ENCODE measurements at regions not wholly inside any gene's neighbourhood (a gene's known extent, or its start where the extent isn't known, plus 50 kb on each side); places are given as distances from the start of the nearest gene placed in this dataset.

- peak overlapping the region; percentile 89 for H3K27ac ChIP-seq (ENCODE audit: low read depth, low read length)
- peak; percentile 89 for DNase-seq (ENCODE audit: low read depth)
Measured at GRCh38 chr2:120613742-120614571, 121.7 kb upstream of the GLI2 start.

GRCh38 chr2:120614901-120615300, 120.8 kb upstream of the GLI2 start:
- H3K4me1 Mint-ChIP-seq (ENCODE audit: low read depth, unreplicated experiment) = peaks cover 6% of the 10 kb centered on the region
- H3K36me3 ChIP-seq (ENCODE audit: insufficient read depth, low read length) = no peaks in the 10 kb centered on the region
- no peaks in the 10 kb centered on the region for H3K27me3 ChIP-seq (ENCODE audit: insufficient read depth, low read length)
- no peak overlapping the region for H2AFZ ChIP-seq (ENCODE audit: low read depth, low read length)
- no peak for TF ChIP-seq EZH2 (IDR thresholded peaks at IDR 0.05; ENCODE audit: insufficient read depth, low read length)
- H3K4me3 ChIP-seq (ENCODE audit: insufficient read depth, low read depth, low read length) = no peak overlapping the region
- H3K4me2 ChIP-seq (ENCODE audit: low read length) = peak overlapping the region; percentile 79
- H4K20me1 ChIP-seq (ENCODE audit: insufficient read depth, low read length) = no peaks in the 10 kb centered on the region
- DNase-seq (ENCODE audit: low read depth) (no peak), FAIRE-seq (no peak)
- H3K79me2 ChIP-seq (ENCODE audit: insufficient read depth, low read length) = no peaks in the 10 kb centered on the region
- peaks cover 53% of the 10 kb centered on the region for H3K27me3 Mint-ChIP-seq (ENCODE audit: low read depth, unreplicated experiment)
- H3K9me3 Mint-ChIP-seq (ENCODE audit: unreplicated experiment) = peaks cover 4% of the 10 kb centered on the region
- no peaks in the 10 kb centered on the region for H3K9me3 ChIP-seq (ENCODE audit: insufficient read depth, low read depth, low read length)
- peaks cover 22% of the 10 kb centered on the region for H3K4me1 ChIP-seq (ENCODE audit: insufficient read depth, low read length)
- peak overlapping the region; percentile 77 for H3K9ac ChIP-seq (ENCODE audit: low read length)
- H3K27ac ChIP-seq (ENCODE audit: low read depth, low read length) = peak overlapping the region; percentile 89
- H3K4me3 Mint-ChIP-seq (ENCODE audit: unreplicated experiment) = no peak overlapping the region
- H3K27ac Mint-ChIP-seq (ENCODE audit: unreplicated experiment) = no peak overlapping the region
- H3K36me3 Mint-ChIP-seq (ENCODE audit: low read depth, unreplicated experiment) = no peaks in the 10 kb centered on the region

More at GRCh38 chr2:120613742-120614571, 121.7 kb upstream of the GLI2 start:
- H3K4me2 ChIP-seq (ENCODE audit: low read length) = peak overlapping the region; percentile 79
- Mint-ChIP-seq H3K27ac (ENCODE audit: unreplicated experiment) (peak overlapping the region; percentile 41), H3K4me3 (ENCODE audit: unreplicated experiment) (no peak overlapping the region), H3K27me3 (ENCODE audit: low read depth, unreplicated experiment) (peaks cover 58% of the 10 kb centered on the region), H3K36me3 (ENCODE audit: low read depth, unreplicated experiment) (no peaks in the 10 kb centered on the region), H3K4me1 (ENCODE audit: low read depth, unreplicated experiment) (peaks cover 6% of the 10 kb centered on the region), H3K9me3 (ENCODE audit: unreplicated experiment) (peaks cover 4% of the 10 kb centered on the region)
- peak overlapping the region; percentile 72 for H2AFZ ChIP-seq (ENCODE audit: low read depth, low read length)
- no peaks in the 10 kb centered on the region for H3K27me3 ChIP-seq (ENCODE audit: insufficient read depth, low read length)
- H3K36me3 ChIP-seq (ENCODE audit: insufficient read depth, low read length) = no peaks in the 10 kb centered on the region
- H4K20me1 ChIP-seq (ENCODE audit: insufficient read depth, low read length) = no peaks in the 10 kb centered on the region
- peaks cover 22% of the 10 kb centered on the region for H3K4me1 ChIP-seq (ENCODE audit: insufficient read depth, low read length)
- H3K4me3 ChIP-seq (ENCODE audit: insufficient read depth, low read depth, low read length) = no peak overlapping the region
- no peaks in the 10 kb centered on the region for H3K79me2 ChIP-seq (ENCODE audit: insufficient read depth, low read length)
- TF ChIP-seq EZH2 (IDR thresholded peaks at IDR 0.05; ENCODE audit: insufficient read depth, low read length) = no peak
- TF ChIP-seq, protein P1, sequence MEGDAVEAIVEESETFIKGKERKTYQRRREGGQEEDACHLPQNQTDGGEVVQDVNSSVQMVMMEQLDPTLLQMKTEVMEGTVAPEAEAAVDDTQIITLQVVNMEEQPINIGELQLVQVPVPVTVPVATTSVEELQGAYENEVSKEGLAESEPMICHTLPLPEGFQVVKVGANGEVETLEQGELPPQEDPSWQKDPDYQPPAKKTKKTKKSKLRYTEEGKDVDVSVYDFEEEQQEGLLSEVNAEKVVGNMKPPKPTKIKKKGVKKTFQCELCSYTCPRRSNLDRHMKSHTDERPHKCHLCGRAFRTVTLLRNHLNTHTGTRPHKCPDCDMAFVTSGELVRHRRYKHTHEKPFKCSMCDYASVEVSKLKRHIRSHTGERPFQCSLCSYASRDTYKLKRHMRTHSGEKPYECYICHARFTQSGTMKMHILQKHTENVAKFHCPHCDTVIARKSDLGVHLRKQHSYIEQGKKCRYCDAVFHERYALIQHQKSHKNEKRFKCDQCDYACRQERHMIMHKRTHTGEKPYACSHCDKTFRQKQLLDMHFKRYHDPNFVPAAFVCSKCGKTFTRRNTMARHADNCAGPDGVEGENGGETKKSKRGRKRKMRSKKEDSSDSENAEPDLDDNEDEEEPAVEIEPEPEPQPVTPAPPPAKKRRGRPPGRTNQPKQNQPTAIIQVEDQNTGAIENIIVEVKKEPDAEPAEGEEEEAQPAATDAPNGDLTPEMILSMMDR (IDR thresholded peaks at IDR 0.05; ENCODE audit: insufficient read depth, low read depth, low read length) = no peak
- peak; percentile 23 for FAIRE-seq
- H3K9me3 ChIP-seq (ENCODE audit: insufficient read depth, low read depth, low read length) = no peaks in the 10 kb centered on the region
- H3K9ac ChIP-seq (ENCODE audit: low read length) = peak overlapping the region; percentile 77

- no peaks in the 10 kb centered on the region for H3K36me3 Mint-ChIP-seq (ENCODE audit: low read depth, unreplicated experiment)
- no peak overlapping the region for H3K27ac Mint-ChIP-seq (ENCODE audit: unreplicated experiment)
- TF ChIP-seq EZH2 (IDR thresholded peaks at IDR 0.05; ENCODE audit: insufficient read depth, low read length) = no peak
- TF ChIP-seq, protein P1 (IDR thresholded peaks at IDR 0.05; ENCODE audit: insufficient read depth, low read depth, low read length) = no peak
- no peak overlapping the region for H3K4me3 Mint-ChIP-seq (ENCODE audit: unreplicated experiment)
- H3K9me3 Mint-ChIP-seq (ENCODE audit: unreplicated experiment) = peaks cover 4% of the 10 kb centered on the region
- peaks cover 44% of the 10 kb centered on the region for H3K27me3 Mint-ChIP-seq (ENCODE audit: low read depth, unreplicated experiment)
- FAIRE-seq = no peak
- Histone ChIP-seq H3K4me3 (ENCODE audit: insufficient read depth, low read depth, low read length) (no peak overlapping the region), H3K9me3 (ENCODE audit: insufficient read depth, low read depth, low read length) (no peaks in the 10 kb centered on the region), H3K27me3 (ENCODE audit: insufficient read depth, low read length) (no peaks in the 10 kb centered on the region), H2AFZ (ENCODE audit: low read depth, low read length) (no peak overlapping the region), H3K4me2 (ENCODE audit: low read length) (no peak overlapping the region), H3K79me2 (ENCODE audit: insufficient read depth, low read length) (no peaks in the 10 kb centered on the region), H3K9ac (ENCODE audit: low read length) (no peak overlapping the region), H3K27ac (ENCODE audit: low read depth, low read length) (no peak overlapping the region), H3K36me3 (ENCODE audit: insufficient read depth, low read length) (no peaks in the 10 kb centered on the region), H4K20me1 (ENCODE audit: insufficient read depth, low read length) (no peaks in the 10 kb centered on the region), H3K4me1 (ENCODE audit: insufficient read depth, low read length) (peaks cover 20% of the 10 kb centered on the region)
- peaks cover 12% of the 10 kb centered on the region for H3K4me1 Mint-ChIP-seq (ENCODE audit: low read depth, unreplicated experiment)
- DNase-seq (ENCODE audit: low read depth) = no peak
Measured at GRCh38 chr2:120616261-120616660, 119.4 kb upstream of the GLI2 start.

Measured in astrocyte (in vitro differentiated cells and primary cell).